HL-60 (cell line): ENCODE measurements at regions not wholly inside any gene's neighbourhood (a gene's known extent, or its start where the extent isn't known, plus 50 kb on each side); places are given as distances from the start of the nearest gene placed in this dataset.

Experiments
- DNase-seq, 2 experiments: peaks; one replicate each; pipeline ENCODE4 v3.0.0-alpha.2; 2010 to 2020; ENCODE audit warnings: low read depth in 1 of 2, low spot score in 1 of 2
- H3K27ac ChIP-seq: fragments of 250-450 bp; sonication (Bioruptor Pico); replicated peaks from 2 replicates; pipeline ENCODE4 v1.5.1; 2020; ENCODE audit warnings: mild to moderate bottlenecking, moderate library complexity
- H3K27me3 ChIP-seq: fragments of 250-450 bp; sonication (Bioruptor Pico); 2 replicates; pipeline ENCODE4 v1.5.1; 2021; ENCODE audit warnings: mild to moderate bottlenecking, moderate library complexity; ENCODE audit not compliant: insufficient read depth, poor library complexity, severe bottlenecking
- H3K4me3 ChIP-seq: replicated peaks from 2 replicates; pipeline ENCODE4 v1.5.1; 2011; ENCODE audit warnings: mild to moderate bottlenecking, control low read depth, low read length; ENCODE audit not compliant: insufficient read depth
- CTCF ChIP-seq: IDR thresholded peaks from one replicate; pipeline ENCODE4 v1.5.1; 2011; ENCODE audit warnings: low read length, control low read depth, inconsistent platforms; ENCODE audit not compliant: insufficient read depth
- GABPA ChIP-seq: IDR thresholded peaks from 2 replicates; pipeline ENCODE4 v1.6.1; 2012; ENCODE audit warnings: low read depth
- POLR2AphosphoS5 ChIP-seq: IDR thresholded peaks from 2 replicates; pipeline ENCODE4 v1.6.1; 2012; ENCODE audit warnings: low read depth
- REST ChIP-seq: IDR thresholded peaks from 2 replicates; pipeline ENCODE4 v1.6.1; 2012; ENCODE audit warnings: low read depth; ENCODE audit not compliant: insufficient replicate concordance
- SPI1 ChIP-seq: IDR thresholded peaks from 2 replicates; pipeline ENCODE4 v1.6.1; 2012; ENCODE audit warnings: low read depth, mild to moderate bottlenecking, borderline replicate concordance

GRCh38 chr6:9878535-9878934, 536.3 kb downstream of the TFAP2A start:
- H3K4me3 ChIP-seq = no peak overlapping the region
- no peak overlapping the region for H3K27ac ChIP-seq
- DNase-seq = no peak
- peaks cover 2% of the 10 kb centered on the region for H3K27me3 ChIP-seq
- no peak for TF ChIP-seq POLR2AphosphoS5
- no peak for TF ChIP-seq CTCF
- TF ChIP-seq GABPA = no peak
- TF ChIP-seq REST = no peak
- TF ChIP-seq SPI1 = no peak

- no peak for DNase-seq
- TF ChIP-seq SPI1 (no peak), GABPA (no peak), POLR2AphosphoS5 (no peak), REST (no peak), CTCF (no peak)
- H3K4me3 ChIP-seq = no peak overlapping the region
- H3K27me3 ChIP-seq = peaks cover 2% of the 10 kb centered on the region
- H3K27ac ChIP-seq = no peak overlapping the region
Observed at GRCh38 chr6:9875605-9876353, 539.1 kb downstream of the TFAP2A start.

GRCh38 chr6:9862603-9863167, 552.2 kb downstream of the TFAP2A start:
- TF ChIP-seq POLR2AphosphoS5 = no peak
- TF ChIP-seq GABPA = no peak
- no peak for TF ChIP-seq CTCF
- TF ChIP-seq SPI1 = no peak
- no peak for TF ChIP-seq REST
- Histone ChIP-seq H3K27me3 (no peaks in the 10 kb centered on the region), H3K27ac (no peak overlapping the region), H3K4me3 (no peak overlapping the region)
- DNase-seq = no peak
